NOMO-1 (cell line): ENCODE measurements at regions not wholly inside any gene's neighbourhood (a gene's known extent, or its start where the extent isn't known, plus 50 kb on each side); places are given as distances from the start of the nearest gene placed in this dataset.
"Not testable (repeated sequence)": the region's sequence is repeated elsewhere in the genome, so short reads cannot be mapped to it uniquely, and the experiment has no call there.

Experiments
- DNase-seq, 2 experiments: peaks; one replicate each; lab custom pipeline; 2025; ENCODE audit not compliant: unreplicated experiment in 2 of 2; lab: John Stamatoyannopoulos, UW

GRCh38 chr9:80698725-80699410, 990.5 kb downstream of the TLE1 start:
- no peak for DNase-seq

GRCh38 chr9:80692751-80693150, 996.6 kb downstream of the TLE1 start:
- no peak for DNase-seq

GRCh38 chr9:80691229-80691628, 998.1 kb downstream of the TLE1 start:
- no peak for DNase-seq

GRCh38 chr9:80690349-80690939, 998.9 kb downstream of the TLE1 start:
- peak in 1 of 2 experiments; percentile 2 for DNase-seq

GRCh38 chr9:80679916-80680315, 1009.4 kb downstream of the TLE1 start:
- DNase-seq: no peak

- no peak for DNase-seq
Observed at GRCh38 chr9:80678906-80679305, 1010.4 kb downstream of the TLE1 start.

- no peak for DNase-seq
Observed at GRCh38 chr9:80673496-80673895, 1015.9 kb downstream of the TLE1 start.

- DNase-seq: no peak
Observed at GRCh38 chr9:80665479-80665878, 1023.9 kb downstream of the TLE1 start.

- DNase-seq: peak; percentile 21 to 23
Observed at GRCh38 chr9:80664327-80665210, 1024.8 kb downstream of the TLE1 start.

GRCh38 chr9:80659751-80660150, 1029.6 kb downstream of the TLE1 start:
- DNase-seq: not testable (repeated sequence)

- no peak for DNase-seq
Observed at GRCh38 chr9:80651044-80651443, 1038.3 kb downstream of the TLE1 start.

GRCh38 chr9:80649496-80649895, 1039.9 kb downstream of the TLE1 start:
- DNase-seq: no peak

- DNase-seq: no peak
Observed at GRCh38 chr9:80649001-80649420, 1040.3 kb downstream of the TLE1 start.

- DNase-seq: no peak
Observed at GRCh38 chr9:80648336-80648735, 1041.0 kb downstream of the TLE1 start.

- DNase-seq: no peak
Observed at GRCh38 chr9:80646211-80646610, 1043.1 kb downstream of the TLE1 start.

- DNase-seq: no peak
Observed at GRCh38 chr9:80644044-80644443, 1045.3 kb downstream of the TLE1 start.

- DNase-seq: no peak
Observed at GRCh38 chr9:80635065-80635464, 1054.3 kb downstream of the TLE1 start.

GRCh38 chr9:80632041-80632440, 1057.3 kb downstream of the TLE1 start:
- no peak for DNase-seq

- DNase-seq: no peak
Observed at GRCh38 chr9:80622508-80622907, 1050.7 kb downstream of the TLE4 start.

GRCh38 chr9:80619356-80619755, 1047.6 kb downstream of the TLE4 start:
- DNase-seq: no peak

- DNase-seq: no peak
Observed at GRCh38 chr9:80615964-80616363, 1044.2 kb downstream of the TLE4 start.

- DNase-seq: no peak
Observed at GRCh38 chr9:80605793-80606192, 1034.0 kb downstream of the TLE4 start.
